HK-2 (cell line): ENCODE measurements at regions not wholly inside any gene's neighbourhood (a gene's known extent, or its start where the extent isn't known, plus 50 kb on each side); places are given as distances from the start of the nearest gene placed in this dataset.
"Not testable (repeated sequence)": the region's sequence is repeated elsewhere in the genome, so short reads cannot be mapped to it uniquely, and the experiment has no call there.

Source experiments
- DNase-seq: peaks from one replicate; pipeline ENCODE4 v3.0.0-alpha.2; 2018; ENCODE audit not compliant: unreplicated experiment

- DNase-seq: no peak
Measured at GRCh38 chr11:87970762-87971161, 204.5 kb downstream of the RAB38 start.

- no peak for DNase-seq
Measured at GRCh38 chr11:87967459-87967858, 207.8 kb downstream of the RAB38 start.

- no peak for DNase-seq
Measured at GRCh38 chr11:87966694-87967093, 208.5 kb downstream of the RAB38 start.

GRCh38 chr11:87966216-87966615 lies 209.0 kb downstream of the RAB38 start:
- DNase-seq: no peak

DNA sequence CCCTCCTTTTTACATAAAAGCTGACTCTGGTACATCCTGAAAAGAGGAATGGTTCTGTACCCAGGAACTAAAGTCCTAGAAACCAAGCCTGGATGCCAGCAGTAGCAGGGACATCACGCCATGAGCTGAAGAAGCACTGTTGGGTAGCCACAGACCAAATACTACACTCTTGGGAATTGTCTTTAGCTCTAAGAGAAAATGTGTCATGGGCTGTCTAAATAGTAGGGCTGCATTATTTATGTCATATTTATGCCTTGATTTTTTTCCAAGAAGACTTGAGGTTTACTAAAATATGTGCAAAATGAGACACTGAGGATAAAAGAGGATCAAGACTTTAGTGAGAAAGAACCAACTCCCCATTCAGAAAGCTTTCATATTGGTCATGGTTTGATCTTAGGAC lies 213.6 kb downstream of the RAB38 start:
- no peak for DNase-seq

GRCh38 chr11:87957961-87958360 lies 217.3 kb downstream of the RAB38 start:
- DNase-seq: no peak

DNA sequence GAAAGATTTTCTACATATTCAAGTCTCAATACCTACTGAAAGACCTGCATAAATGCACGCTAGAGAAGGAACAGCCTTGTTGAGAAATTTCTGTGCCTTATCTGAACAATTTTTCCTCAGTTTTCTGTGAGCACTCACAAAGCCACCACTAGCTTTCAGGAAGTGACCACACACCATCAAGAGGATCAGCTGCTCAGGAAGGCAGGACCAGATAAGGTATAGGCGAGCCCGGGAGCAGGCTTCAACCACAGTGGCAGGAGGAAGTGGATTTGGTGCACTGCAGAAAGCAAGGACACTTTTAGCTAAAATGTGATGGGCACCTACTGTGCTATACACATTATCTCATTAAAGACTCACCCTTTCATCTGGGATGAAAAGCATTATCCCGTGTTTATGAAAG lies 220.8 kb downstream of the RAB38 start:
- DNase-seq: no peak

DNA sequence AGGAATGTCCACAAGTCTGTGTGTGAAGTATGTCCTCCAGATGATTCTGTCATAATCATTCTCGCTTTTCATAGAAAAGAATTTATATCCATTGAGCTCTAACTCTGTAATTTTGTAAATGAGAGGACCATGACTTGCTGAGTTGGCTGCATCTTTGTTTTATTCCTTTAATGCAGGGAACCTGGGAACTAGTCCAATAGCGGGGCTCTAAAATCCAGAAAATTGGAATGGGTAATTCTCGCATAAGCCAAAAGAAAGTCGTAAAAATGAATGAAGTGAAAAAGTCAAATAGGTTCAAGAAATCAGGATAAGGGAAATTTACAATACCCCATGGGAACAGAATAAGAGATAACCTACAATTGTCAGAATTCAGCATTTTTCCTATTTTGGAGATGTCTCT lies 232.5 kb downstream of the RAB38 start:
- DNase-seq: no peak

- no peak for DNase-seq
Measured at GRCh38 chr11:87934182-87934581, 241.1 kb downstream of the RAB38 start.

DNA sequence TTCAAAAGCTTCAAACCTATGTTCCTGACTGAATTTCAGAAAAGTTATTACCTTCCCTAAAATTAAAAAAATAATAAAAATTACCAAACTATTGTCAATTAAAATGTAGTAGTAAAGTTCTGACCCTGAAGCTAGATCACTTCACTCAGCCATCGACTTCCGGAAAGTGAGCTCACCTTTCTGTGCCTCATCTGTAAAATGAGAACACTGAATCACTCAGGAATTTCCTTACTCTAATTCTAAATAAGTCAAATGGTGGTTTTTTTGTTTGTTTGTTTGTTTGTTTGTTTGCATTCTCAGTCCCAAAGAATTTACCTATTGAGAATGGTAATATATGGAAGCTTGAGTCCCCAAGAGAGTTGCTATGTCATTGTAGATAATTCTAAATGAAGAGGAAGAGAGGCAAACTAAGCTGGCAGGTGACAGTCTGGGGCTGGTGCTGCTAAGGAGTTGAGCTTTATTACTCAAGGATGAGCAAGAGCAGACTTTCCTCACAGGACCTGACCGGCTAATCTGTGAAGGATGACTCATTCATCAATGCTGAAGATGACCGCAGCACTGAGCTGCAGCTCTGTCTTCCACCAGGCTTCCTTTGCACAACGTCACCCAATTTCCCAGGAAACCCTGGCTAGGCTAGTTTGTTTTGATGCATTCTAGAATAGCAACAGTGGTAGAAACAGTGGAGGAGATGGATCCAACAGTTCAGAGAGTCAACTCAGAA lies 248.8 kb downstream of the RAB38 start:
- DNase-seq: peak; percentile 22

DNA sequence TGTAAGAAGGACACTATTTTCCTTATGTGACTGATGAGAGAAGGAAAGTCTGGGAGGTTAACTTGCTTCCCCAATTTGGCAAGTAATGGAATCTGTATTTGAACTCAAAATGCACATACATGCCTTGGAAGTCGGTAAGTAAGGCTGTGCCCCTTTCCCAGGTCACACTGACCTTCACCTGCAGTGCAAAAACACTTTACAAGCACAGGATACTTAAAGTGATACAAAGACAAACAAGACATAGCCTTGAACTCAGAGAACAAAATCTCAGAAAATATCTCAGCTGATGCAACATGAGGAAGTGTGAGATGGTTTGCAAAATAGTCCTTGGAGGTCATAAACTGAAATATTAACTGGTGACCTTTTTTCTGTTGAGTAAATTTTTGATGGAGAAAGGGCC lies 251.1 kb downstream of the RAB38 start:
- DNase-seq: no peak

DNA sequence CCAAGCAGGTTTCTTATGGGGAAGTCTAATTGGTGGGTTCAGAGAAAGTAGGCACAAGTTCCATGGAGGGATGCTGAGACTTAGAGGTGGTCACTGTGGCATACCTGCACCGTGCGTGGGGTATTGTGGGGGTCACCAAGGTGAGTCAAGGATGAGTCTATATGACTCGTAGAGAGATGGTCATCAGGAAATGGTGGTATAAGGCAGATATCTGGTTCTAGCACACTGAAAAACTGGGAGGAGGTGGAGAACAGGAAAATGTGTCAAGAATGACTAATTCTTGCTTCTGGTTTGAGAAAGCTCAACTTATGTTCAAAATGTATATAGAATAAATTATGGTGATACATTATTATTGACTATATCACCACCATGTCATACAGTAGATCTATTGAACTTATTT lies 258.1 kb downstream of the RAB38 start:
- no peak for DNase-seq

DNA sequence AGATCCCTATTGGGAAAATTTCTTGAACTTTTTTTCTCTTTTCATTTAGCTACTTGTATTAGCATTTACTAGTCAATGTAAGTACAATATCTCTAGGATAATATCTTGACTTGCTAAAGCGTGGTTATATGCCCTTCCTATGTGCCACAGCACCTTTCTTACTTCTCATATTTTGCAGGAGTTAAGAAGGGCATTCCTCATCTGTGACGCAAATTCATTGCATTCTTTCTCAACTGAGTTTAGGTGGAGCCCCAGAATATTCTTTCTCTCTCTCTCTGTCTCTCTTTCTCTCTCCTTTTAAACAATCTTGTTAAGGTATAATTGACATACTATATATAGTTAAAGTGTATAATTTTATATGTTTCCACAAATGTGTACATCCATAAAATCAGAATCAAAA lies 266.1 kb downstream of the RAB38 start:
- DNase-seq: no peak

GRCh38 chr11:87908086-87908485 lies 267.2 kb downstream of the RAB38 start:
- no peak for DNase-seq

GRCh38 chr11:87903345-87903744 lies 271.9 kb downstream of the RAB38 start:
- no peak for DNase-seq

GRCh38 chr11:87901341-87901740 lies 273.9 kb downstream of the RAB38 start:
- no peak for DNase-seq

DNA sequence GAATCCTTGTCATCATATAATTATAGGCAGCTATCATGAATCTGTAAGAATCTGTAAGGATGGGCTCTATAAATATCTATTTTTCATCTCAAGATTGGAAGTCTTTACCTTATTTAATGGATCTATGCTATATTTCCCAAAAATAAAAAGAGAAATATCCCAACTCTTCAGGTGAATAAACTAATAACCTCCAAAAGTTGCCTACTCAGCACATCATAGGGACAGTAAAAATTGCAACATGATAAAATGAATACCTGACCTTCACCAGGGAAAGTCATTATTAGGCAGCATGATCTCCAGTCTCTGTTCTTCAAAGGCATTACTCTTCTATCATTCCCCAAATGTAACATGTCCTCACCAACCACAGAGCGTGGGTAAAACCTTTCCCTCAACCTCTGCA lies 277.3 kb downstream of the RAB38 start:
- DNase-seq: no peak

DNA sequence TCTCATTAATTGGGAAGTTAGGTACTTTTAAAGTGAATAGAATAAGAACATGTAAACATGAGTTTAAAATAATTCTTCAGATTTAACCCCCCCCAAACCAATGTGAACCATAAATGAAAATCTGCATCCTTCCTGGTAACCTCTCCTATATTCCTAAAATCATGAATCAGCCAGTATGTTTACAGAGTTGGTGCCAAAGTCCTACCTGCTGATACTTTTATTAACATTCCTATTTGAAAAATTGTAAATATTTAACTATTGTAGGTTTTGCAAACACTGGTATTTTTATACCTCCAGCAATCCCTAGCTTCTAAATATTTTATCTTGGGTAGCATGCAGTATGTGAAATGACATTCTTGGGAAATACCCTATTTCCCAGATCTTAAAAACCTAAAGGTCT lies 278.2 kb downstream of the RAB38 start:
- no peak for DNase-seq

- DNase-seq: no peak
Measured at GRCh38 chr11:87894961-87895360, 280.3 kb downstream of the RAB38 start.

- no peak for DNase-seq
Measured at GRCh38 chr11:87892291-87892690, 283.0 kb downstream of the RAB38 start.

DNA sequence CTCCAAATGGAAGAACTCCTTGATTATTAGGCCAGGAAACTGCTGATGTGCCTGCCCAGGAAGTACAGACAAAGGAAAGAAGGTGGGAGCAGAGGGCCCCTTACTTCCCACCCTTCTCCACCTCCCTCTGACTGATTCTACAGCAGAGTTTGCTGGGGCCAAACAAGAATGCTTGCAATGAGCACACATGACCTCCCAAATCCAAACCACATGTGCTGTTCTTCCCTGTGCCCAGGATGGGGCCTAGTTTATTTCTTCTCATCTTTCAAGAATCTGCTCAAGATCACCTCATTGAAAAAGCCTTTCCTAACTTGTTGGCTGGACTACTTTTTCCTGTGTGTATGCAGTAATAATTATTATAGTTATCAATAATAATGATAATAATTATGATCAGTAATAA lies 286.1 kb downstream of the RAB38 start:
- no peak for DNase-seq

DNA sequence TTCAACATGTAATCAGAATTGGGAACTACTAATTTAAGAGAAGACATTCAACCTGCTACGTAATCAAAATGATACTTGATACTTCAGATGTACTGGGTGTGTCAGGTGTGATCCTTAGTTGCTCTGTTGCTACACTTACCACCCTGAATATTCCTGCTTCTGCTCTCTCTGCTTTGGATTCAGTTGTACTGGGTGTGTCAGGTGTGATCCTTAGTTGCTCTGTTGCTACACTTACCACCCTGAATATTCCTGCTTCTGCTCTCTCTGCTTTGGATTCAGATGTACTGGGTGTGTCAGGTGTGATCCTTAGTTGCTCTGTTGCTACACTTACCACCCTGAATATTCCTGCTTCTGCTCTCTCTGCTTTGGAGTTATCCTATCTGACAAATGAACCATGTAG lies 290.2 kb downstream of the RAB38 start:
- not testable (repeated sequence) for DNase-seq

DNA sequence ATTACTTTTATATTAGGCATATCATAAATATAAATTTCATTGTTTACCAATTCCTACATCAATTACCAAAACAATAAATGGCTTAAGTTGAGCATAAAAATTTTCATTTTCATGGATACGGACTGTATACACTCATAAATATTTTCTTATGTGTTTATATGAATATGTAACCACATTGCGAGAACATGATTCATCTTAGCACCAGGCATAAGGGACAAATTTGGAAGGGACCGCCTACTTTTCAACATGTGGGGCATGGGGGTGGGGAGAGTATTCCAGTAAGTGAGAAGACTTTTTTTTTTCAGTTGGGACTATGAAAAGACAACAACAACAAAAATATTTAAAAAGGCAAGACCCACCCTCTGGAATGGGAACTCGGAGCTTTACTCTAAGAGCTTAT lies 296.1 kb downstream of the RAB38 start:
- DNase-seq: no peak

DNA sequence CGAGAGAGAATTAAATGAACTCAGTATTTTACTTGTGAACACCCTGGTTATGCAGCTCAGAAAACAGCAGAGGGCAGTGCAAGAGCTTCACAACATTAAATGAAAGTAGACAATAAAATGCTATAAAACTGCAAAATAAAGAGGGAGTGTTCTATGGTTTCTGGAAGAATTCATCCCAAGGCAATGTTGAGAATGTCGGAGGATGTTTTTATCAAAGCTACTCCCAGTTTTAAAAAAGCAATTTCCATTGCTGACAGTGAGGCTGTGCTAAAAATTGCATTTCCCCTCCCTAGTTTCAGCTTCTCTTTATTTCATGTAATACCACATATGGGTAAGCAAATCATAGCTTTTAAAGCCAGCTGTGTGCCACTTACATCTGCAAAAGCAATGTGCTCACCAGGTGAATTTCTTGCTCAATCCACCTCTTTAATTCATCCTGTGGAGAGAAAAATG lies 296.8 kb downstream of the RAB38 start:
- DNase-seq: no peak
